IMR-90 (cell line): ENCODE measurements at regions not wholly inside any gene's neighbourhood (a gene's known extent, or its start where the extent isn't known, plus 50 kb on each side); places are given as distances from the start of the nearest gene placed in this dataset.

Source experiments
- ATAC-seq: fragments of 200-7000 bp; cut with Tn5 transposase; 2 replicates; pipeline ENCODE4 v1.9.1; 2020; ENCODE audit warnings: low read depth, mild to moderate bottlenecking, moderate library complexity
- BruUV-seq: library from RNA; stranded (reverse); fragments of 400-500 nt; replicated peaks from 2 replicates; lab custom pipeline; 2021; lab: Mats Ljungman, UMichigan
- CTCF ChIA-PET: fragments of 300-600 bp; formaldehyde crosslinking; extraction: SDS; loops from one replicate; lab custom pipeline; 2021; ENCODE audit warnings: antibody characterized with exemption; lab: Yijun Ruan, JAX
- POLR2A ChIA-PET: fragments of 300-600 bp; sonication (Branson Sonifier 250); formaldehyde crosslinking; loops from one replicate; lab custom pipeline; 2022; ENCODE audit warnings: antibody characterized with exemption; ENCODE audit not compliant: unreplicated experiment; lab: Charles Lee
- DNase-seq: peaks from one replicate; pipeline ENCODE4 v3.0.0; 2013
- H2AFZ ChIP-seq: replicated peaks from 2 replicates; pipeline ENCODE3; 2013; ENCODE audit warnings: low read length, mild to moderate bottlenecking; ENCODE audit not compliant: poor library complexity
- H2AK5ac ChIP-seq: 2 replicates; pipeline ENCODE4 v1.6.1; 2013; ENCODE audit warnings: low read depth, low read length, inconsistent platforms
- H2AK9ac ChIP-seq: replicated peaks from 2 replicates; pipeline ENCODE3; 2013; ENCODE audit warnings: mild to moderate bottlenecking, low read depth, low read length, moderate library complexity; ENCODE audit not compliant: poor library complexity
- H2BK120ac ChIP-seq: 2 replicates; pipeline ENCODE4 v1.6.1; 2013; ENCODE audit warnings: low read depth, low read length, inconsistent platforms
- H2BK15ac ChIP-seq: 3 replicates; pipeline ENCODE4 v1.6.1; 2013; ENCODE audit warnings: low read depth, low read length, inconsistent platforms
- H2BK20ac ChIP-seq: 2 replicates; pipeline ENCODE4 v1.6.1; 2013; ENCODE audit warnings: low read depth, mild to moderate bottlenecking, inconsistent platforms, low read length, moderate library complexity
- H2BK5ac ChIP-seq: 2 replicates; pipeline ENCODE4 v1.6.1; 2013; ENCODE audit warnings: mild to moderate bottlenecking, low read depth, low read length, inconsistent platforms; ENCODE audit not compliant: poor library complexity, severe bottlenecking
- H3K14ac ChIP-seq: replicated peaks from 2 replicates; pipeline ENCODE4 v1.6.1; 2013; ENCODE audit warnings: low read depth, low read length, inconsistent platforms
- H3K18ac ChIP-seq: 2 replicates; pipeline ENCODE4 v1.6.1; 2013; ENCODE audit warnings: low read depth, low read length, control low read depth
- H3K23ac ChIP-seq: 2 replicates; pipeline ENCODE4 v1.6.1; 2013; ENCODE audit warnings: low read depth, low read length, inconsistent platforms
- H3K27ac ChIP-seq: 2 replicates; pipeline ENCODE4 v1.5.1; 2013; ENCODE audit warnings: mild to moderate bottlenecking, control low read depth, low read length; ENCODE audit not compliant: insufficient read depth
- H3K27me3 ChIP-seq: 2 replicates; pipeline ENCODE4 v1.6.1; 2013; ENCODE audit warnings: low read length; ENCODE audit not compliant: control insufficient read depth, insufficient read depth
- H3K36me3 ChIP-seq: 2 replicates; pipeline ENCODE4 v1.6.1; 2013; ENCODE audit warnings: low read length, mixed read lengths; ENCODE audit not compliant: control insufficient read depth, insufficient read depth
- H3K4ac ChIP-seq: 2 replicates; pipeline ENCODE4 v1.6.1; 2013; ENCODE audit warnings: low read depth, low read length, inconsistent platforms
- H3K4me1 ChIP-seq: 2 replicates; pipeline ENCODE4 v1.6.1; 2013; ENCODE audit warnings: low read length, mixed read lengths; ENCODE audit not compliant: control insufficient read depth, insufficient read depth
- H3K4me2 ChIP-seq: 2 replicates; pipeline ENCODE4 v1.6.1; 2013; ENCODE audit warnings: low read depth, mild to moderate bottlenecking, control low read depth, low read length, moderate library complexity
- H3K4me3 ChIP-seq: 2 replicates; pipeline ENCODE4 v1.5.1; 2013; ENCODE audit warnings: low read depth, mild to moderate bottlenecking, control low read depth, low read length, moderate library complexity; ENCODE audit not compliant: insufficient read depth
- H3K56ac ChIP-seq: 2 replicates; pipeline ENCODE4 v1.6.1; 2013; ENCODE audit warnings: low read length, inconsistent platforms; ENCODE audit not compliant: insufficient read depth; ENCODE audit errors: extremely low read depth
- H3K79me1 ChIP-seq, 2 experiments: 2 replicates each; pipeline ENCODE4 v1.6.1; 2013; ENCODE audit warnings: low read length in 2 of 2, inconsistent platforms in 1 of 2, low read depth in 1 of 2
- H3K9ac ChIP-seq: 2 replicates; pipeline ENCODE4 v1.6.1; 2013; ENCODE audit warnings: low read depth, low read length, control low read depth
- H3K9me1 ChIP-seq: 2 replicates; pipeline ENCODE4 v1.6.1; 2013; ENCODE audit warnings: low read length, inconsistent platforms; ENCODE audit not compliant: insufficient read depth
- H3K9me3 ChIP-seq: 2 replicates; pipeline ENCODE4 v1.6.1; 2013; ENCODE audit warnings: low read length; ENCODE audit not compliant: control insufficient read depth, insufficient read depth
- H4K20me1 ChIP-seq: 2 replicates; pipeline ENCODE4 v1.6.1; 2013; ENCODE audit warnings: low read length, inconsistent platforms; ENCODE audit not compliant: insufficient read depth
- H4K5ac ChIP-seq: 2 replicates; pipeline ENCODE4 v1.6.1; 2013; ENCODE audit warnings: mild to moderate bottlenecking, low read depth, low read length, control low read depth
- H4K8ac ChIP-seq, 2 experiments: 2 replicates each; pipeline ENCODE4 v1.6.1; 2013; ENCODE audit warnings: low read depth in 2 of 2, low read length in 2 of 2, control low read depth in 1 of 2, inconsistent platforms in 1 of 2
- H4K91ac ChIP-seq: 2 replicates; pipeline ENCODE4 v1.6.1; 2013; ENCODE audit warnings: low read depth, low read length, inconsistent platforms; ENCODE audit not compliant: insufficient read depth
- BHLHE40 ChIP-seq: fragments of 150-350 bp; IDR thresholded peaks from 2 replicates; pipeline ENCODE4 v1.6.1; 2016; ENCODE audit warnings: mild to moderate bottlenecking, low read depth, low read length
- CEBPB ChIP-seq: IDR thresholded peaks from 2 replicates; pipeline ENCODE4 v1.6.1; 2012; ENCODE audit warnings: low read depth, low read length, improper control_type of control experiment
- CHD1 ChIP-seq: IDR thresholded peaks from 2 replicates; pipeline ENCODE4 v1.6.1; 2012; ENCODE audit warnings: low read depth, low read length, improper control_type of control experiment
- ELK1 ChIP-seq: fragments of 150-350 bp; IDR thresholded peaks from 2 replicates; pipeline ENCODE4 v1.6.1; 2016; ENCODE audit warnings: low read depth, mild to moderate bottlenecking, low read length, moderate library complexity, borderline replicate concordance
- FOS ChIP-seq: fragments of 150-350 bp; IDR thresholded peaks from 2 replicates; pipeline ENCODE4 v1.6.1; 2016; ENCODE audit warnings: low read depth, low read length
- MAFK ChIP-seq: IDR thresholded peaks from 2 replicates; pipeline ENCODE4 v1.6.1; 2012; ENCODE audit warnings: low read depth, low read length, improper control_type of control experiment
- MAZ ChIP-seq: IDR thresholded peaks from 2 replicates; pipeline ENCODE4 v1.6.1; 2012; ENCODE audit warnings: low read depth, mild to moderate bottlenecking, low read length, improper control_type of control experiment, moderate library complexity, borderline replicate concordance
- MXI1 ChIP-seq: IDR thresholded peaks from 2 replicates; pipeline ENCODE4 v1.6.1; 2012; ENCODE audit warnings: low read depth, mild to moderate bottlenecking, low read length, moderate library complexity, borderline replicate concordance
- NFE2L2 ChIP-seq: fragments of 150-350 bp; IDR thresholded peaks from 2 replicates; pipeline ENCODE4 v1.6.1; 2016; ENCODE audit warnings: low read depth, mild to moderate bottlenecking, low read length
- POLR2A ChIP-seq: IDR thresholded peaks from 2 replicates; pipeline ENCODE4 v1.6.1; 2012; ENCODE audit warnings: mild to moderate bottlenecking, low read depth, low read length
- RAD21 ChIP-seq: IDR thresholded peaks from 2 replicates; pipeline ENCODE4 v1.6.1; 2012; ENCODE audit warnings: low read length, improper control_type of control experiment
- RCOR1 ChIP-seq: IDR thresholded peaks from 2 replicates; pipeline ENCODE4 v1.6.1; 2012; ENCODE audit warnings: mild to moderate bottlenecking, low read length, improper control_type of control experiment; ENCODE audit not compliant: insufficient replicate concordance
- RFX5 ChIP-seq: IDR thresholded peaks from 2 replicates; pipeline ENCODE4 v1.8.0; 2012; ENCODE audit warnings: low read depth, mild to moderate bottlenecking, low read length, moderate library complexity
- SMC3 ChIP-seq: fragments of 150-350 bp; IDR thresholded peaks from 2 replicates; pipeline ENCODE4 v1.6.1; 2016; ENCODE audit warnings: low read depth, mild to moderate bottlenecking, antibody characterized with exemption, low read length, moderate library complexity
- USF2 ChIP-seq: fragments of 150-350 bp; IDR thresholded peaks from 2 replicates; pipeline ENCODE4 v1.6.1; 2017; ENCODE audit warnings: mild to moderate bottlenecking, antibody characterized with exemption, low read length, low read depth
- dilution Hi-C: fragments of 300-500 bp; cut with HindIII; formaldehyde crosslinking; loops from one replicate; pipeline ENCODE4 v1.14.3; 2018; ENCODE audit warnings: low sequenced_read_pairs; ENCODE audit not compliant: unreplicated experiment
- in situ Hi-C: fragments of 300-500 bp; cut with MboI; formaldehyde crosslinking; loops from 3 replicates; pipeline ENCODE4 v1.14.3; 2019; ENCODE audit warnings: low sequenced_read_pairs, inconsistent platforms, mixed read lengths
- intact Hi-C: fragments of 100-400 bp; cut with micrococcal nuclease; formaldehyde crosslinking; loops from 2 replicates; pipeline ENCODE4 v1.10.0; 2022

- POLR2A ChIA-PET, result no interaction called here
- Histone ChIP-seq H3K4ac (no peak overlapping the region), H3K27me3 (no peaks in the 10 kb centered on the region), H2BK5ac (no peak overlapping the region), H4K8ac (no peak overlapping the region), H2AK5ac (no peak overlapping the region), H2AK9ac (no peak overlapping the region), H2BK120ac (no peak overlapping the region), H2BK15ac (no peak overlapping the region), H3K23ac (no peak overlapping the region), H3K4me2 (no peak overlapping the region), H4K20me1 (no peaks in the 10 kb centered on the region), H3K18ac (no peak overlapping the region), H4K5ac (no peak overlapping the region), H3K4me1 (no peaks in the 10 kb centered on the region), H3K9me3 (peaks cover 2% of the 10 kb centered on the region), H4K91ac (no peak overlapping the region), H2BK20ac (no peak overlapping the region), H3K56ac (no peak overlapping the region), H2AFZ (no peak overlapping the region), H3K79me1 (no peaks in the 10 kb centered on the region), H3K4me3 (no peak overlapping the region), H3K9ac (no peak overlapping the region), H3K14ac (no peak overlapping the region), H3K27ac (no peak overlapping the region), H3K9me1 (no peaks in the 10 kb centered on the region), H3K36me3 (no peaks in the 10 kb centered on the region)
- CTCF ChIA-PET, result no interaction called here
- BruUV-seq, result no TSS peak
- TF ChIP-seq MXI1 (no peak), CHD1 (no peak), CEBPB (no peak), USF2 (no peak), MAFK (no peak), FOS (no peak), RCOR1 (no peak), SMC3 (no peak), BHLHE40 (no peak), RFX5 (no peak), MAZ (no peak), RAD21 (no peak), NFE2L2 (no peak), POLR2A (no peak), ELK1 (no peak)
- DNase-seq, result no peak
- intact Hi-C loops, result no loop called here
- in situ Hi-C loops, result no loop called here
- no peak for ATAC-seq
- dilution Hi-C loops, result no loop called here
Observed at GRCh38 chr2:211187602-211188001, 631.2 kb downstream of the CPS1 start.
